Endothelial cell of umbilical vein (primary cell): ENCODE measurements at regions not wholly inside any gene's neighbourhood (a gene's known extent, or its start where the extent isn't known, plus 50 kb on each side); places are given as distances from the start of the nearest gene placed in this dataset.

Source experiments
- BruUV-seq: library from RNA; stranded (reverse); fragments of 400-500 nt; replicated peaks from 2 replicates; lab custom pipeline; 2021; lab: Mats Ljungman, UMichigan
- CTCF ChIA-PET: fragments of 300-600, 350-600 bp; sonication (Branson Sonifier 250); formaldehyde crosslinking; loops from one replicate; lab custom pipeline; 2021; ENCODE audit warnings: antibody characterized with exemption, inconsistent platforms; lab: Charles Lee
- POLR2A ChIA-PET: fragments of 300-600, 350-600 bp; sonication (Branson Sonifier 250); formaldehyde crosslinking; loops from one replicate; lab custom pipeline; 2021; ENCODE audit warnings: antibody characterized with exemption, inconsistent platforms; lab: Charles Lee
- DNase-seq: peaks from one replicate; pipeline ENCODE4 v3.0.0-alpha.2; 2011; ENCODE audit warnings: low read depth, low spot score
- FAIRE-seq: peaks from 2 replicates; lab custom pipeline; 2011; peaks lifted over from hg19 to GRCh38; lab: Jason Lieb, UNC
- H2AFZ ChIP-seq: 2 replicates; pipeline ENCODE4 v1.6.0; 2012; ENCODE audit warnings: low read depth, low read length, control low read depth, inconsistent platforms
- H3K27ac ChIP-seq: 2 replicates; pipeline ENCODE4 v1.5.1; 2011; ENCODE audit warnings: low read depth, mild to moderate bottlenecking, control low read depth, low read length, moderate library complexity; ENCODE audit not compliant: insufficient read depth
- H3K27me3 ChIP-seq, 2 experiments: 2 replicates each; pipeline versions ENCODE4 v1.6.0 to v1.6.1; 2011; ENCODE audit warnings: low read length in 2 of 2, mixed read lengths in 1 of 2; ENCODE audit not compliant: control insufficient read depth in 2 of 2, insufficient read depth in 2 of 2
- H3K36me3 ChIP-seq, 2 experiments: 2 replicates in 1 of 2; 3 replicates in 1 of 2; pipeline ENCODE4 v1.5.1; 2011; ENCODE audit warnings: low read length in 2 of 2, mild to moderate bottlenecking in 1 of 2, moderate library complexity in 1 of 2; ENCODE audit not compliant: control insufficient read depth in 2 of 2, insufficient read depth in 2 of 2; ENCODE audit errors: extremely low read depth in 1 of 2
- H3K4me1 ChIP-seq: 3 replicates; pipeline ENCODE4 v1.5.1; 2011; ENCODE audit warnings: mild to moderate bottlenecking, low read length; ENCODE audit not compliant: control insufficient read depth, insufficient read depth; ENCODE audit errors: extremely low read depth
- H3K4me2 ChIP-seq: 2 replicates; pipeline ENCODE4 v1.6.1; 2011; ENCODE audit warnings: low read length, control low read depth, mixed read lengths; ENCODE audit not compliant: insufficient read depth
- H3K4me3 ChIP-seq, 3 experiments: fragments of 200-600 bp in 1 of 3; sonication (generic), shearing (Covaris generic) in 1 of 3; replicated peaks in 1 of 3; 2 replicates each; pipeline ENCODE4 v1.5.1; 2011 to 2016; ENCODE audit warnings: control low read depth in 3 of 3, low read length in 3 of 3, mild to moderate bottlenecking in 2 of 3, inconsistent platforms in 1 of 3, low read depth in 1 of 3, moderate library complexity in 1 of 3; ENCODE audit not compliant: insufficient read depth in 1 of 3
- H3K79me2 ChIP-seq: 2 replicates; pipeline ENCODE4 v1.6.0; 2012; ENCODE audit warnings: low read length, inconsistent platforms; ENCODE audit not compliant: control insufficient read depth, insufficient read depth
- H3K9ac ChIP-seq: replicated peaks from 2 replicates; pipeline ENCODE3; 2011; ENCODE audit warnings: low read length, control low read depth; ENCODE audit not compliant: insufficient read depth; ENCODE audit errors: extremely low read depth
- H3K9me1 ChIP-seq: replicated peaks from 3 replicates; pipeline ENCODE4 v1.6.0; 2011; ENCODE audit warnings: mild to moderate bottlenecking, low read length; ENCODE audit not compliant: control insufficient read depth, insufficient read depth; ENCODE audit errors: extremely low read depth
- H3K9me3 ChIP-seq: replicated peaks from 2 replicates; pipeline ENCODE4 v1.5.1; 2012; ENCODE audit warnings: low read length, inconsistent platforms; ENCODE audit not compliant: control insufficient read depth, insufficient read depth
- H4K20me1 ChIP-seq: replicated peaks from 2 replicates; pipeline ENCODE3; 2011; ENCODE audit warnings: mild to moderate bottlenecking, low read length; ENCODE audit not compliant: control insufficient read depth, insufficient read depth; ENCODE audit errors: extremely low read depth
- EZH2 ChIP-seq: IDR thresholded peaks from 2 replicates; pipeline ENCODE4 v1.6.1; 2012; ENCODE audit warnings: borderline replicate concordance, low read depth, mild to moderate bottlenecking, moderate library complexity, low read length, inconsistent platforms; ENCODE audit not compliant: severe bottlenecking
- FOS ChIP-seq: IDR thresholded peaks from 2 replicates; pipeline ENCODE4 v1.6.1; 2011; ENCODE audit warnings: mild to moderate bottlenecking, low read length, moderate library complexity, borderline replicate concordance; ENCODE audit not compliant: insufficient read depth
- GATA2 ChIP-seq: IDR thresholded peaks from 2 replicates; pipeline ENCODE4 v1.7.0; 2011; ENCODE audit warnings: low read depth, mild to moderate bottlenecking, moderate library complexity, mixed read lengths, low read length; ENCODE audit not compliant: insufficient read length, insufficient read depth
- JUN ChIP-seq: IDR thresholded peaks from 2 replicates; pipeline ENCODE4 v1.6.1; 2011; ENCODE audit warnings: borderline replicate concordance, low read depth; ENCODE audit not compliant: insufficient read length, insufficient read depth
- MYC ChIP-seq: IDR thresholded peaks from one replicate; pipeline ENCODE4 v1.6.1; 2011; ENCODE audit warnings: mild to moderate bottlenecking, low read depth, low read length
- POLR2A ChIP-seq: IDR thresholded peaks from 2 replicates; pipeline ENCODE4 v1.6.1; 2012; ENCODE audit warnings: low read depth, mild to moderate bottlenecking, control low read depth, low read length
- POLR2AphosphoS5 ChIP-seq: IDR thresholded peaks from 2 replicates; pipeline ENCODE4 v1.6.1; 2012; ENCODE audit warnings: low read depth, mild to moderate bottlenecking, control low read depth, low read length, moderate library complexity; ENCODE audit not compliant: insufficient read depth
- dilution Hi-C: fragments of 300-500 bp; cut with MboI; formaldehyde crosslinking; loops from one replicate; pipeline ENCODE4 v1.15.0; 2019; ENCODE audit warnings: low sequenced_read_pairs; ENCODE audit not compliant: extremely low pct_ligation_motif_present
- intact Hi-C: fragments of 100-400 bp; cut with micrococcal nuclease; formaldehyde crosslinking; loops from one replicate; pipeline ENCODE4 v1.10.0; 2022
- TF ChIP-seq, protein P1 (sequence below): IDR thresholded peaks from 2 replicates; pipeline ENCODE4 v1.6.1; 2011; ENCODE audit not compliant: insufficient read depth, insufficient read length
- TF ChIP-seq, protein P2 (sequence below), 2 donors: IDR thresholded peaks; 1 replicate in 1 of 2; 2 replicates in 1 of 2; pipeline ENCODE4 v1.5.1; 2011; ENCODE audit warnings: low read length in 2 of 2, mild to moderate bottlenecking in 2 of 2, moderate library complexity in 2 of 2, control low read depth in 1 of 2, inconsistent platforms in 1 of 2, low read depth in 1 of 2; ENCODE audit not compliant: insufficient read depth in 1 of 2; ENCODE audit errors: extremely low read depth in 1 of 2

- no peak overlapping the region for H3K4me2 ChIP-seq
Measured at GRCh38 chr3:166420071-166420470, 582.8 kb upstream of the BCHE start.

More at GRCh38 chr3:166420071-166420470, 582.8 kb upstream of the BCHE start:
- Histone ChIP-seq H3K9me3 (no peaks in the 10 kb centered on the region), H3K36me3 (no peaks in the 10 kb centered on the region), H3K9ac (no peak overlapping the region), H3K79me2 (no peaks in the 10 kb centered on the region), H3K27me3 (no peaks in the 10 kb centered on the region), H4K20me1 (no peaks in the 10 kb centered on the region), H3K4me3 (no peak overlapping the region), H3K4me1 (no peaks in the 10 kb centered on the region), H2AFZ (no peak overlapping the region), H3K27ac (no peak overlapping the region), H3K9me1 (no peaks in the 10 kb centered on the region)
- CTCF ChIA-PET, result no interaction called here
- BruUV-seq, result no TSS peak
- no peak for TF ChIP-seq GATA2
- TF ChIP-seq, protein P1, sequence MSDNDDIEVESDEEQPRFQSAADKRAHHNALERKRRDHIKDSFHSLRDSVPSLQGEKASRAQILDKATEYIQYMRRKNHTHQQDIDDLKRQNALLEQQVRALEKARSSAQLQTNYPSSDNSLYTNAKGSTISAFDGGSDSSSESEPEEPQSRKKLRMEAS, result no peak
- TF ChIP-seq POLR2A, result no peak
- no peak for TF ChIP-seq EZH2
- no peak for TF ChIP-seq FOS
- TF ChIP-seq MYC, result no peak
- no peak for TF ChIP-seq POLR2AphosphoS5
- TF ChIP-seq, protein P2, sequence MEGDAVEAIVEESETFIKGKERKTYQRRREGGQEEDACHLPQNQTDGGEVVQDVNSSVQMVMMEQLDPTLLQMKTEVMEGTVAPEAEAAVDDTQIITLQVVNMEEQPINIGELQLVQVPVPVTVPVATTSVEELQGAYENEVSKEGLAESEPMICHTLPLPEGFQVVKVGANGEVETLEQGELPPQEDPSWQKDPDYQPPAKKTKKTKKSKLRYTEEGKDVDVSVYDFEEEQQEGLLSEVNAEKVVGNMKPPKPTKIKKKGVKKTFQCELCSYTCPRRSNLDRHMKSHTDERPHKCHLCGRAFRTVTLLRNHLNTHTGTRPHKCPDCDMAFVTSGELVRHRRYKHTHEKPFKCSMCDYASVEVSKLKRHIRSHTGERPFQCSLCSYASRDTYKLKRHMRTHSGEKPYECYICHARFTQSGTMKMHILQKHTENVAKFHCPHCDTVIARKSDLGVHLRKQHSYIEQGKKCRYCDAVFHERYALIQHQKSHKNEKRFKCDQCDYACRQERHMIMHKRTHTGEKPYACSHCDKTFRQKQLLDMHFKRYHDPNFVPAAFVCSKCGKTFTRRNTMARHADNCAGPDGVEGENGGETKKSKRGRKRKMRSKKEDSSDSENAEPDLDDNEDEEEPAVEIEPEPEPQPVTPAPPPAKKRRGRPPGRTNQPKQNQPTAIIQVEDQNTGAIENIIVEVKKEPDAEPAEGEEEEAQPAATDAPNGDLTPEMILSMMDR (IDR thresholded peaks at IDR 0.05; ENCODE audit: extremely low read depth in 1 of 2, insufficient read depth in 1 of 2, low read depth in 1 of 2, low read length in 2 of 2), result no peak
- TF ChIP-seq JUN, result no peak
- DNase-seq (no peak), FAIRE-seq (no peak)
- POLR2A ChIA-PET, result no interaction called here
- dilution Hi-C loops (no loop called here), intact Hi-C loops (no loop called here)
